ENCODE measurements at regions not wholly inside any gene's neighbourhood (a gene's known extent, or its start where the extent isn't known, plus 50 kb on each side); places are given as distances from the start of the nearest gene placed in this dataset.

GRCh38 chr17:79314617-79315357 is 240.2 kb downstream of the ENGASE start:
- TF ChIP-seq NFRKB (IDR thresholded peaks at IDR 0.05) (no peak), ARNT (IDR thresholded peaks at IDR 0.05) (no peak), BHLHE40 (IDR thresholded peaks at IDR 0.05; ENCODE audit: borderline replicate concordance) (no peak), L3MBTL2 (conservative IDR thresholded peaks at IDR 0.05) (no peak), SP1 (IDR thresholded peaks at IDR 0.05) (no peak), LEF1 (IDR thresholded peaks at IDR 0.05; ENCODE audit: borderline replicate concordance) (no peak), FOXK2 (IDR thresholded peaks at IDR 0.05) (no peak), SUZ12 (IDR thresholded peaks at IDR 0.05) (no peak), FOXM1 (IDR thresholded peaks at IDR 0.05; ENCODE audit: borderline replicate concordance) (no peak), ELF4 (IDR thresholded peaks at IDR 0.05) (no peak), CTBP1 (IDR thresholded peaks at IDR 0.05; ENCODE audit: borderline replicate concordance) (no peak)
